HG02571 (cell line): ENCODE measurements at regions not wholly inside any gene's neighbourhood (a gene's known extent, or its start where the extent isn't known, plus 50 kb on each side); places are given as distances from the start of the nearest gene placed in this dataset.
"Not testable (repeated sequence)": the region's sequence is repeated elsewhere in the genome, so short reads cannot be mapped to it uniquely, and the experiment has no call there.

Experiments used
- ATAC-seq: cut with Tn5 transposase; IDR thresholded peaks from one replicate; pipeline ENCODE4 v1.9.1; 2021; ENCODE audit warnings: mild to moderate bottlenecking, moderate library complexity; ENCODE audit not compliant: unreplicated experiment

DNA sequence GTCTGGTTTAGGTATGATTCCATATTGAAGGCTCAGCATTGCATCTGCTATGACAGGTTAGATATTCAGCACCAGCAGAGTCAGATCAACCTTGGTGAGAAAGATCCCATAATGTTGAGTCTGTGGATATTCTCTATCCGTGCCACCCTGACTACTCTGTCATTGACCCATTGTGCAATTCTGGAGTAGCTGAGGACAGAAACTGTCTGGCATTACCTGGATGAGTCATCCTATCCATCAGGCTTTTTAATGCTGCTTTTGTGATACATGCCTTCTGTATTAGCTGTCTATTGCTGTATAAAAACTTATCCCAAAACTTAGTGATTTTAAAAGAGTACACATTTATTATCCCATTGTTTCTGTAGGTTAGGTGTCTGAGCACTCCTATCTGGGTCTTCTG is 189.1 kb upstream of the FAT3 start:
- ATAC-seq, result no peak

DNA sequence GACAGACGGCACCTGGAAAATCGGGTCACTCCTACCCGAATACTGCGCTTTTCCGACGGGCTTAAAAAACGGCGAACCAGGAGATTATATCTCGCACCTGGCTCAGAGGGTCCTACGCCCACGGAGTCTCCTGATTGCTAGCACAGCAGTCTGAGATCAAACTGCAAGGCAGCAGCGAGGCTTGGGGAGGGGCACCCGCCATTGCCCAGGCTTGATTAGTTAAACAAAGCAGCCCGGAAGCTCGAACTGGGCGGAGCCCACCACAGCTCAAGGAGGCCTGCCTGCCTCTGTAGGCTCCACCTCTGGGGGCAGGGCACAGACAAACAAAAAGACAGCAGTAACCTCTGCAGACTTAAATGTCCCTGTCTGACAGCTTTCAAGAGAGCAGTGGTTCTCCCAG is 197.5 kb upstream of the FAT3 start:
- ATAC-seq, result not testable (repeated sequence)

- no peak for ATAC-seq
Observed at GRCh38 chr11:92026664-92027063, 198.0 kb upstream of the FAT3 start.

GRCh38 chr11:92024788-92025187 is 199.8 kb upstream of the FAT3 start:
- ATAC-seq, result no peak

GRCh38 chr11:92022499-92022898 is 202.1 kb upstream of the FAT3 start:
- no peak for ATAC-seq

DNA sequence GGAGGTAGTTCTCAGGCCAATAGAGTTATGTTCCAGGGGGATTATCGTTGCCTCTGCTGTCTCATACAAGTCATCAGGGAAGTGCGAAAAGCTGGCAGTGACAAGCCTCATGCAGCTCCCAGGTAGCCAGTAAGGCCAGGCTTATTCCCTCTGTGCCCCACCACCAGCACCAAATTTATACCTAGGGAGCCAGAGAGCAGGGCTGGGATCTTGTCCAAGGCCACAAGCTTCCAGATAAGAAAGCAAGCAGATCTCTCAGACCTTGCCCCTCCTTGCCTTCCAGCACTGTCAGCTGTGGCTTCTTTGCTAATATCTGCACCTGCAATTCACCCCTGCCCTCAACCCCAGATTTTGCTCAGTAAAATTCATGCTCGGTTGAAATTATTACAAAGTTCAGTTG is 206.3 kb upstream of the FAT3 start:
- ATAC-seq, result no peak

DNA sequence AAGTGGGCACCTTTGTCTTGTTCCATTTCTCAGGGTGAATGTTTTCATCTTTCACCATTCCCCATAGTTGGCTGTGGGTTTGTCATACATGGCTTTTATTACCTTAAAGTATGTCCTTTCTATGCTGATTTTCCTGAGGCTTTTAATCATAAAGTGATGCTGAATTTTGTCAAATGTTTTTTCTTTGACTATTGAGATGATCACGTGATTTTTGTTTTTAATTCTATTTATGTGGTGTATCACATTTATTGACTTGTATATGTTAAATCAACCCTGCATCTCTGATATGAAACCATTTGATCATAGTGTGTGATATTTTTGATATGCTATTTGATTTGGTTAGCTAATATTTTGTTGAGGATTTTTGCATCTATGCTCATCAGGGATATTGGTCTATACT is 216.4 kb upstream of the FAT3 start:
- ATAC-seq, result no peak

DNA sequence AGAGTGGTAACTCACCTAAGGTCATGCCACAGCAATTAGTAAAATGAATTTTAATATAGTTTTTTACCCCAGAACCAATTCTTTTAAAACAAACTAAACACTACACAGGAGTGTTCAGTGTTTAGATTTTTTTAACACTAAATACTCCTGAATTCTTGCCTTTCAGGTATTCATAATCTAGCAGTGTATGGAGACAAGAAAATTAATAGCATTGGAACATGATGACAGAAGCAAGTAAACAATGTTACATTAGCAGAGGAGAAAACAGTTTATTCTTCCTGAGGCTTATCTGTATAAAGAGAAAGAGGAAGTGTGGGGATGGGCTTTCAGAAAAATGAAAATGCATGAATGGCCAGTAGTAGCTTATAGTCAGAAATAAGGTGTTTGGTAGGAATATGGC is 222.1 kb upstream of the FAT3 start:
- no peak for ATAC-seq

- ATAC-seq, result no peak
Observed at GRCh38 chr11:91998481-91998880, 226.1 kb upstream of the FAT3 start.

DNA sequence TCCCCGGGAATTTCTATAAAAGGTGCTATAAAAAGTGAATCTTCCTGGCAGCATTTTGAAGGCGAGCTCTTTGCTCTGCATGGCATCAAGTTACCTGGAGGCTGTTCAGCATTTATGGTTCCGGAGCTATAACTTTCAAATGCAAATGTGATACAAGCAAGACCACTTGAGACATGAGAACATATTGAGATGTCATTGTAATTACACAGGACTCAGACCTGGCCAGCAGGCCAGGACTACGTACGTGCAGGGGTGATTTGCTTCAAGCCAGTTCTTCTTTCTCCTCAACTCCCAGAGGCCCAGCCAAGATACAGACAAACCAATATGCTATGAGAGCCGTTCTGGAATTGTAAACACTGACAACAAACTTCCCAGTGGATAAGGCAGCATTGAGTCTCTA is 227.4 kb upstream of the FAT3 start:
- no peak for ATAC-seq

DNA sequence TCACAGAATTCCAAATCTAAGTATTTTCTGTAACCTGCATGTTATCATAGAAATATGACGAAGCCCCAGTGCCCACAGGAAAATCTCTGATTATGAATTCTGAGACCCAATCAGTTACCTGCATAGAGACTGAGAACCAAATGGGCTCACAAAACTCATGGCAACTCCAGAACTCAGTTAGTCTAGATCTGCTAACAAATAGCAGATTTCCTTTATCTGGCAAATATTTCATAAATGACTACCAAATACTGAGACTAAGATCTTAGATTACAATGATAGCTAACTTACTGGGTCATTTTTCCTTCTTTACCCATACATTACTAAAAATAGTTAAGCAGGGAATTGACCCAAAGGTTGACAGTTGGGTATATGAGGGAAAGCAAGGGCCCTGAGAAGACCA is 228.1 kb upstream of the FAT3 start:
- ATAC-seq, result no peak

- not testable (repeated sequence) for ATAC-seq
Observed at GRCh38 chr11:91988443-91988842, 236.2 kb upstream of the FAT3 start.

DNA sequence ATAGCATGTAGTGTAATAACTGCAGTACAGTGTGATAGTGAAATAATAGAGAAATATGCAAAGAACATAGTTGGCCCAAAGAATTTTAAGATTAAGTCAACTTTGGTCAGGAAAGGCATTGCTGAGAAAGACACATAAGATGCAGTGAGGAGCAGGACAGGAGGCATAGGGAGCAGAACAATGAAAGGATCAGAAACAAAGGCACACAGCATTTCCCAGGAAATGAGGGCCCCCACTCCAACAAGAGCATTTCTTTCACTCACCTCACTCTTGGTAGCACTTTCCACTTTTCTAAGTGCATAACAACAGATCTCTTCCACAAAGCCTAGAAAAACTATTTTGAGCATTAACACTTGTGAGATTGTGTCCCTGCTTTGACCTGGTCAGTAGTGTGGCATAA is 238.4 kb upstream of the FAT3 start:
- ATAC-seq, result no peak

DNA sequence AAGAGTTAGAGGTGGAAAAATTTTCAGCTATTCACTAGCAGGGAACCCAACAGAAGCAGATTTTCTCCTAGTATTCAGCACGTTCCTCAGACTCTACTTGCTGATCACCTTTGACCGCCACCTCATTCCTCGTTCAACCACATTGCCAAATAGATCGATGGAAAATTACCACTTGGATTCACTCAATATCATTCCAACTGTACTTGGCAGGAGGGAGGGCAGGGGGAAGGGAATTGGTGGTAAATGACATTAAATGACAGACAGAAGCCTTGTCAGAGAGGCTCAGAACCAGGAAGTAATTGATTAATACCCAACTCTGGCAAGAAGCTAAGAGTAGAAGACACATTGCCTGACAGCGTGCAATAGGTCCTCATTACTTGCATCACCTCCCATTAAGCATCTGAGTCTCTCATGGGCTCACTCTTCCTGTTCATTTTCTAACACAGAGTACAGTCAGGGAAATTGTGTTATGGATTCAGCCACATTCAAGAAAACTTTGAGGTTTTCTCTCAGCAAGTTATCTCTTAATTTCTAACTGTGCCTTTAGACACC is 240.5 kb upstream of the FAT3 start:
- no peak for ATAC-seq

GRCh38 chr11:91981995-91982394 is 242.6 kb upstream of the FAT3 start:
- no peak for ATAC-seq

DNA sequence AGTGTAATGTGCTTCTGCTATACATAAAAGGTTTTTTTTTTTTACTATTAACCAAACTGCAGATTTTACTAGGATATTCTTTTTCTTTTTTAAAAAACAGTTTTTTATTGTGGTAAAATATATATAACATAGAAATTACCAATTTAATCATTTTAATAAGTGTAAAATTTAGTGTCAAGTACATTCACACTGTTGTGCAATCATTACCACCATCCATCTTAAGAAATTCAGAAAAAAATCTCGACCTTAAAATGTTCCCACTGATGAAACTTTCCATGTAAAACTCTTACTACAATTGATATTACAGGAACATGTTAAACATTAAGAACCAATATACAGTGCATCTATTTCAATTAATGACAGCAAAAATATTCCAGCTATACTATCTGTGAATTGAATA is 244.8 kb upstream of the FAT3 start:
- ATAC-seq, result no peak

- no peak for ATAC-seq
Observed at GRCh38 chr11:91978747-91979146, 245.9 kb upstream of the FAT3 start.

GRCh38 chr11:91972665-91973266 is 251.9 kb upstream of the FAT3 start:
- ATAC-seq, result no peak

- no peak for ATAC-seq
Observed at GRCh38 chr11:91970624-91971023, 254.0 kb upstream of the FAT3 start.

DNA sequence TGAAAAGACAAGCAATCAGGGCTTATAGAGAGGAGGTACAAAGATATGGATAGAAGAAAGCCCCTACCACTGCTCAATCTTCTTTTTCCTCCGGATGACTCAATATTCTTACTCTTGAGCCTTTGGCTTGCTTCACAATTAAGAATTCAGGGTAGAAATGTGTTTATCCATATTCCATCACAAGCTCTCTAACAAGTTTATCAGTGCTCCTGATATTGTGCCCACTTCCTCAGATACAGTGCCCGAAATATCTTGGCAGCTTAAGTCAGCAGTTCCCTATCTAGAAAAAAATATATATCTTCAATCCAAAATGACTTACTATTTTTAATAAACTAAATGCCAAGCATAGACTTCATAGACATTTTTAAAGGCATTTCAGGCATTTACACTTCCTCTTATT is 255.1 kb upstream of the FAT3 start:
- ATAC-seq, result no peak

DNA sequence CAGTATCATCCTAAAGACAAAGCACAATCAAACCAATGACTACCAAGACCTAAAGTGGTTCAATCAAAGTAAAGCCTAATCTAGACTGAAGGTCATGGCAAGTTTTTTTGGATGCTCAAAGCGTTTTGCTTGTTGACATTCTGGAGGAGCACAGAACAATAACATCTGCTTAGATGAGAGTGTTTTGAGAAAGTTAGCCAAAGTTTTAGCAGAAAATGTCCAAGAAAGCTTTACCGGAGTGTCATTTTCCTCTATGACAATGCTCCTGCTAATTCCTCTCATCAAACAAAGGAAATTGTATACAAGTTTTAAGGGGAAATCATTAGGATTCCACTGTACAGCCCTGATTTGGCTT is 256.9 kb upstream of the FAT3 start:
- ATAC-seq, result no peak

DNA sequence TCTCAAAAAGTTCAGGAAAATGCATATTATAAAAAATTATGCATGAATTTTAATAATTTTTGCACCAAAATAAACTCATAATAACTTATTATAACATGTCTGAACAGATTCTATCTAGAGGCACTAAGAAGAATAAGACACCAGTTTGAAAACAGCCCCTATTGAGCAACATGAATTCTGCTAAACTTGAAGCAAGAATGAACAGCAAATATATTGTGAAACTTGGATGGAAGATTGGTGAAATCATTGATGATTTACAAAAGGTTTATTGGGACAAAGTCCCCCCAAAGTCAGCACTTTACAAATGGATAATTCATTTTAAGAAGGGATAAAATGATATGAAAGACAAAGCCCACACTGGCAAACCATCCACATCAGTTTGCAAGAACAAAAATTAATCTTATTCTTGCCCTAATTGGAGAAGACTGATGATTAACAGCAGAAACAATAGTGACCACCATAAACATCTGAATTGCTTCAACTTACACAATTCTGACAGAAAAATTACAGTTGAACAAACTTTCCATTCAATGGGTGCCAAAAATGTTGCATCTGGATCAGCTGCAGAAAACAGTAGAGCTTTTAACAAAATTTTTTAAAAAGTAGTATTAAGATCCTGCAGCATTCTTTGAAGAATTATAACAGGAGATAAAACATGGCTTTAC is 257.5 kb upstream of the FAT3 start:
- ATAC-seq, result no peak

DNA sequence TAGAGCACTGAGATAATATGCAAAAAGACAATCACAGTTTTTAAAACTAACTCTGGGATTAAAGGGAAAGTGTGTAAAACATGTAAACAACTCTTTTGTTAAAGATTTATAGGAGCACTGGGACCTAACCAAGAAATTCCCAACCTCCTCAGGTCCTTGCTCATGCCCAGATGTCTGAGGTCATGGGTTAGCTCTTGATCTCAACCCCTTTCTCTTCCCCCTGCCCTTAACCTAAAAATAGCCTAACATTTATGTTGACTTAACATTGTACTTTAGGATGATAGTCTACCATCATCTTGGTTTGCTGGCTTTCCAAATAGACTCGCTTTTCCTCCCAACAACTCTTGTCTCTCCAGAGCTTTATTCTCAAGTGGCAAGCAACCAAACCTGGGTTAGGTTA is 258.2 kb upstream of the FAT3 start:
- no peak for ATAC-seq
